BLaER1 treated with 17β-estradiol and CSF1 and Interleukin-3, amounts not matched to agents 10 nM and 100 nM (cell line): ENCODE measurements at regions not wholly inside any gene's neighbourhood (a gene's known extent, or its start where the extent isn't known, plus 50 kb on each side); places are given as distances from the start of the nearest gene placed in this dataset.

Experiments used
- H3K27ac ChIP-seq, 11 experiments: shearing (Covaris generic); formaldehyde crosslinking; 2 replicates each; pipeline ENCODE4 v1.8.1; 2022
- H3K27me3 ChIP-seq, 11 experiments: shearing (Covaris generic); formaldehyde crosslinking; 2 replicates each; pipeline ENCODE4 v1.8.1; 2022
- H3K36me3 ChIP-seq, 11 experiments: shearing (Covaris generic); formaldehyde crosslinking; 2 replicates each; pipeline ENCODE4 v1.8.1; 2022
- H3K4me1 ChIP-seq, 10 experiments: shearing (Covaris generic); formaldehyde crosslinking; 2 replicates each; pipeline ENCODE4 v1.8.1; 2022
- H3K4me2 ChIP-seq, 11 experiments: shearing (Covaris generic); formaldehyde crosslinking; 2 replicates each; pipeline ENCODE4 v1.8.1; 2022
- H3K4me3 ChIP-seq, 10 experiments: shearing (Covaris generic); formaldehyde crosslinking; 2 replicates each; pipeline ENCODE4 v1.8.1; 2022
- H3K9ac ChIP-seq, 11 experiments: shearing (Covaris generic); formaldehyde crosslinking; 2 replicates each; pipeline ENCODE4 v1.8.1; 2022
- H3K9me3 ChIP-seq, 11 experiments: shearing (Covaris generic); formaldehyde crosslinking; replicated peaks in 1 of 11; 2 replicates each; pipeline ENCODE4 v1.8.1; 2022
- H4K20me1 ChIP-seq, 11 experiments: shearing (Covaris generic); formaldehyde crosslinking; 2 replicates each; pipeline ENCODE4 v1.8.1; 2022
- Cebpa-rat ChIP-seq, 11 experiments: shearing (Covaris generic); IDR thresholded peaks; 2 replicates each; pipeline ENCODE4 v1.8.1; 2022

DNA sequence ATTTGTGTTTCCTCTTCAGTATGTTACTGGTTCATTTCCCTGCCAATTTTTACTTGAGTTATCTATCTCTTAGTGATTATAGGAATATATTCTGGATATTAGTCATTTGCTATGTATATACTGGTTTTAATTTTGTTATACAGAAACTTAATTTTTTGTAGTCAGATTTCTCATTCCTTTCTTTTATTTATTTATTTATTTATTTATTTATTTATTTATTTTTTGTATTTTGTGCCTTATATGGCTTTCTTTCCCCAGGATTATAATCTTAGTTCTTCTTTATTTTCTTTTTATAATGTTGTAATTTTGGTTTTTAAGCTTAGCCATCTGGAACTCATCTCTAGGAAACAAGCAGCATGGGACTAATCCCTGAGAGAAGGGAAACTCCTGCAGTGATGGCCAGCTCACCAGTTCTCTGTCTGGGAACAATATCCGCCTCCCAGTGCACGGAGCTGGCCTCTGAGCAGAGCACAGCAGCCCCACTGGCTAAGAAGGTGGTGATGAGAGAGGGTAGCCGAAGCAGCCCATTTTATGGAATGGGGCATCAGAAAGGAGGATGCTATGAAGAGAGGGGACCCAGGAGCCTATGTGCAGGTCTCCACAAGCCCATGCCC lies 54.5 kb upstream of the ADORA2B start:
- H3K4me3 ChIP-seq: no peak overlapping the region
- no peaks in the 10 kb centered on the region for H3K36me3 ChIP-seq
- H3K9ac ChIP-seq: no peak overlapping the region
- peak overlapping the region in 1 of 11 experiments; percentile 46; a peak in 1 of 22 replicates for H3K4me2 ChIP-seq
- TF ChIP-seq Cebpa-rat (IDR thresholded peaks at IDR 0.05): no peak
- H4K20me1 ChIP-seq: no peaks in the 10 kb centered on the region
- H3K27me3 ChIP-seq: no peaks in the 10 kb centered on the region
- H3K27ac ChIP-seq: no peak overlapping the region
- peaks cover 0 to under 1% (median 0%) of the 10 kb centered on the region in 11 experiments; a peak in 1 of 22 replicates for H3K9me3 ChIP-seq
- peaks cover 14 to 30% (median 17%) of the 10 kb centered on the region in 10 experiments for H3K4me1 ChIP-seq

GRCh38 chr17:15891318-15891717 lies 53.6 kb upstream of the ADORA2B start:
- no peaks in the 10 kb centered on the region for H3K27me3 ChIP-seq
- no peak for TF ChIP-seq Cebpa-rat (IDR thresholded peaks at IDR 0.05)
- no peak overlapping the region for H3K4me3 ChIP-seq
- peaks cover 0 to 10% (median 0%) of the 10 kb centered on the region in 11 experiments; a peak in 6 of 22 replicates for H3K9me3 ChIP-seq
- no peaks in the 10 kb centered on the region for H4K20me1 ChIP-seq
- H3K4me1 ChIP-seq: peaks cover 11 to 22% (median 13%) of the 10 kb centered on the region in 10 experiments
- no peak overlapping the region for H3K27ac ChIP-seq
- no peaks in the 10 kb centered on the region for H3K36me3 ChIP-seq
- H3K9ac ChIP-seq: no peak overlapping the region
- no peak overlapping the region for H3K4me2 ChIP-seq

- Histone ChIP-seq H3K9me3 (peaks cover 0 to 16% (median 6%) of the 10 kb centered on the region in 11 experiments; a peak in 13 of 22 replicates), H3K27me3 (no peaks in the 10 kb centered on the region), H3K27ac (no peak overlapping the region), H3K9ac (no peak overlapping the region), H3K4me2 (no peak overlapping the region), H4K20me1 (no peaks in the 10 kb centered on the region), H3K4me1 (peaks cover 2 to 13% (median 4%) of the 10 kb centered on the region in 10 experiments; a peak in 19 of 20 replicates), H3K36me3 (no peaks in the 10 kb centered on the region), H3K4me3 (no peak overlapping the region)
- TF ChIP-seq Cebpa-rat (IDR thresholded peaks at IDR 0.05): no peak
Measured at GRCh38 chr17:15892244-15892643, 52.7 kb upstream of the ADORA2B start.

DNA sequence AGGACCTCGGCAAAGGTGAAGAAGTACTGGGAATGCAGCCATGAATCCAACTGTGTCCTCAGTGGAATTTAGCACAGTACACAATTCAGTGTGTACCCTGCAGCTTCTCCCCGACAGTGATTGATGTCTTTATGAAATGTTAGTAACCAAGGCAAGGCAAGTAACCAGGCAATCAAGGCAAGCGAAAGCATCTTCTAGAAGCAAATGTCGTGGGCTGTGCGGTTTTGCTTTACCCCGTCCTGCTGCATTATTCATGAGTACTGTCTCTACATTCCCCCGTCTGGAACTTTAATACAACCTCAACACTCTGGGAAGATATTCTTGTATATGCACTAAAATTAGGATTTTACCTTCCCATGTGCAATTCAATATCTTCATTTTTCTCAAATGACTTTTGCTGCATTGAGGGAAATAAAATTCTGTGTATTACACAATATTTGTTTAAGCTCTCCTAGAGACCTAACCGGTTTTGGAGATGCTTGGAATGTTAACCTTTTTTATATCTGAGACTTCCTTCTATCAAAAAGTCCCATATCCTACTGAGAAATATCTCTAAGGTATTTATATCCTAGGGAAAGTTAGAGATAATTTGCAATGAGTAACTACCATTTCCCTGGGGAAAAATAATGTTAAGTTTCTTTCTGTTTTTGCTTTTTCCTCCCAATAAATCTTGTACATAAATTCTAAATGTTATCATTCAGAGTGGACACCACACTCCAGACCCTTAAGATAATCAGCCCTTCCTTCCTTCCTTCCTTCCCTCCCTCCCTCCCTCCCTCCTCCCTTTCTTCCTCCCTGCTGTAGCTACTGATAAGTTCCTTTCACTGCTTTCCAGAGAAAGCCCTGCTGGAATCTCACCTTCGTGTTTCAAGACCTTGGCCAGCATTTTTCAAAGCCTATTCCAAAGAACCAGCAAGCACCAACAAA lies 51.9 kb upstream of the ADORA2B start:
- Histone ChIP-seq H3K4me3 (no peak overlapping the region), H3K4me2 (no peak overlapping the region)

DNA sequence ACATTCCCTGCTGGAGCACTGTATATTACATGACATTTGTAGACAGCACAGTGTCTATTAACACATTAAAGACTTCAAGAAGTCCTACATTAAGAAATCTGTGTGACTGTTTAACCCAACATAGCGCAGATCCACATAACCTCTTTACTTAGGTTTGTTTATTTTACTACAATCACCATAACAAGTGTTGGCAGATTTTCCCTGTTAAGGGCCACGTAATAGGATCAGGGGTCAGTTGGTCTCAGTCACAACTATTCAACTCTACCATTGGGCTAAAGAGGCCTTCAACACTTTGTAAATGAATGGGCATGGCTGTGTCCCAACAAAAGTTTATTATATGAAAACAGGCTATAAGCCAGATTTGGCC lies 51.3 kb upstream of the ADORA2B start:
- no peak overlapping the region for H3K27ac ChIP-seq

More for the DNA sequence above, 51.9 kb upstream of the ADORA2B start:
- H3K9ac ChIP-seq: no peak overlapping the region
- no peak overlapping the region for H3K27ac ChIP-seq
- H3K27me3 ChIP-seq: no peaks in the 10 kb centered on the region
- TF ChIP-seq Cebpa-rat (IDR thresholded peaks at IDR 0.05): 0 out of 22 replicates have a peak, but pooled peaks of 1 of the 11 experiments have one; percentile 8
- no peaks in the 10 kb centered on the region for H3K36me3 ChIP-seq
- no peaks in the 10 kb centered on the region for H4K20me1 ChIP-seq
- peaks cover 0 to 16% (median 6%) of the 10 kb centered on the region in 11 experiments; a peak in 13 of 22 replicates for H3K9me3 ChIP-seq
- H3K4me1 ChIP-seq: peaks cover 0 to 15% (median under 1%) of the 10 kb centered on the region in 10 experiments; a peak in 8 of 20 replicates

GRCh38 chr17:15894258-15894657 lies 50.7 kb upstream of the ADORA2B start:
- H3K4me1 ChIP-seq: peaks cover 0 to 16% (median 1%) of the 10 kb centered on the region in 10 experiments; a peak in 8 of 20 replicates
- no peak overlapping the region for H3K4me2 ChIP-seq
- H3K9ac ChIP-seq: no peak overlapping the region

More for the DNA sequence above, 51.3 kb upstream of the ADORA2B start:
- Histone ChIP-seq H3K9ac (no peak overlapping the region), H4K20me1 (no peaks in the 10 kb centered on the region), H3K27me3 (no peaks in the 10 kb centered on the region), H3K9me3 (peaks cover 0 to 16% (median 6%) of the 10 kb centered on the region in 11 experiments; a peak in 13 of 22 replicates), H3K4me2 (no peak overlapping the region), H3K4me1 (peaks cover 0 to 16% (median 1%) of the 10 kb centered on the region in 10 experiments; a peak in 8 of 20 replicates), H3K36me3 (no peaks in the 10 kb centered on the region), H3K4me3 (no peak overlapping the region)
- TF ChIP-seq Cebpa-rat (IDR thresholded peaks at IDR 0.05): no peak

DNA sequence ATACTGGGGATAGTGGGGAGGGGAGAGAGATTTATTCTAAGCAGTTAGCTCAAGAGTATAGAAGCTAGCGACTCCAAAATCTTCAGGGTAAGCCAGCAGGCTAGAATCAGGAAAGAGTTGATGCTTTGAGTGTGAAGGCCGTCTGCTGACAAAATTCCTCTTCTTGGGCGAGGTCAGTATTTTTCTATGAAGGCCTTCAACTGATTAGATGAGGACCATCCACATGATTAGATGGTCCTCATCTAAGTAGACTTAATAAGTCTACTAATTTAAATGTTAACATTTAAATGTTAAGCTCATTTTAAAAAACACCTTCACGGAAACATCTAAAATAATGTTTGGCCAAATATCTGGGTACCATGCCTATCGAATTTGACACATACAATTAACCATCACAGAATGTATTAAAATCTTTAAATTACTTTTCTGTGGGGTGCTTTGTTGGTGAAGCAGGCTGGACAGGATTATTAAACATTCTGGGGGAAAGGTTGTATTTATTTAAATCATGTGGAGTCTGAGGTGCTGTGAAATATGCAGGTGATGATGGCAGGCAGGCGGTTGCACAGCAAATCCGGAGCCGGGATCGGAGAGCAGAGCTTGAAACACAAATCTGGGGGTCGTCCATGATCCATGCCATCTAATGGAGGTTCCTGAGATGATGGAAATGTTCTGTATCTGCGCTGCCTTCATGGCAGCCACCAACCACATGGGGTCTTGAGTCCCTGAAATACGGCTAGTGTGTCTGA lies 49.8 kb upstream of the ADORA2B start:
- Histone ChIP-seq H3K36me3 (no peaks in the 10 kb centered on the region), H3K9ac (no peak overlapping the region), H3K9me3 (peaks cover 0 to 22% (median 12%) of the 10 kb centered on the region in 11 experiments; a peak in 16 of 22 replicates), H3K27ac (no peak overlapping the region), H3K27me3 (no peaks in the 10 kb centered on the region), H4K20me1 (no peaks in the 10 kb centered on the region), H3K4me1 (peaks cover 0 to 10% (median under 1%) of the 10 kb centered on the region in 10 experiments; a peak in 8 of 20 replicates), H3K4me3 (no peak overlapping the region), H3K4me2 (no peak overlapping the region)
- TF ChIP-seq Cebpa-rat (IDR thresholded peaks at IDR 0.05): no peak

More at GRCh38 chr17:15894258-15894657, 50.7 kb upstream of the ADORA2B start:
- no peak overlapping the region for H3K27ac ChIP-seq
- no peak for TF ChIP-seq Cebpa-rat (IDR thresholded peaks at IDR 0.05)
- peaks cover 0 to 16% (median 6%) of the 10 kb centered on the region in 11 experiments; a peak in 14 of 22 replicates for H3K9me3 ChIP-seq
- no peaks in the 10 kb centered on the region for H3K27me3 ChIP-seq
- no peak overlapping the region for H3K4me3 ChIP-seq
- H4K20me1 ChIP-seq: no peaks in the 10 kb centered on the region
- no peaks in the 10 kb centered on the region for H3K36me3 ChIP-seq
